ENCODE measurements at regions not wholly inside any gene's neighbourhood (a gene's known extent, or its start where the extent isn't known, plus 50 kb on each side); places are given as distances from the start of the nearest gene placed in this dataset.

- Histone ChIP-seq H3K27me3 (ENCODE audit: control insufficient read depth in 2 of 2, insufficient read depth in 2 of 2, low read length in 2 of 2) (0 out of 5 replicates have a peak, but pooled peaks cover 0 to 4% of the 10 kb centered on the region in 2 experiments), H3K9me3 (replicated peaks; ENCODE audit: control insufficient read depth, insufficient read depth, low read depth, low read length) (no peaks in the 10 kb centered on the region), H3K4me3 (no peak overlapping the region), H3K36me3 (ENCODE audit: control insufficient read depth, insufficient read depth, low read length) (no peaks in the 10 kb centered on the region), H3K27ac (ENCODE audit: extremely low read depth, low read depth, low read length) (no peak overlapping the region), H3K4me1 (replicated peaks in 1 of 2; ENCODE audit: control insufficient read depth in 2 of 2, insufficient read depth in 2 of 2, low read length in 2 of 2) (peaks cover 0 to 3% of the 10 kb centered on the region in 2 experiments; a peak in 1 of 5 replicates), H3K79me2 (ENCODE audit: control insufficient read depth, insufficient read depth, low read length) (no peaks in the 10 kb centered on the region), H3K9ac (ENCODE audit: insufficient read depth in 1 of 2, low read depth in 2 of 2, low read length in 2 of 2) (no peak overlapping the region), H3K4me2 (ENCODE audit: insufficient read depth, low read length) (no peak overlapping the region), H2AFZ (ENCODE audit: low read depth, low read length) (no peak overlapping the region), H4K20me1 (replicated peaks; ENCODE audit: control insufficient read depth, insufficient read depth, low read length) (no peaks in the 10 kb centered on the region), H3K9me1 (ENCODE audit: control insufficient read depth, insufficient read depth, low read length) (no peaks in the 10 kb centered on the region)
- DNase-seq (ENCODE audit: extremely low read depth in 1 of 4, low spot score in 3 of 4) (no peak), FAIRE-seq (no peak), ATAC-seq (no peak)
- BruUV-seq (replicated peaks), result no TSS peak
- 2% methylated on average over 5 of the region's 5 CpGs for WGBS (ENCODE audit: insufficient coverage, low coverage, missing lambda C conversion rate)
- intact Hi-C loops (cut with micrococcal nuclease), result loop anchor here (10.0 kb wide), 1 partner anchor 155 kb away; no protein-coding TSS in a partner anchor
- in situ Hi-C loops (cut with MboI), result loop anchor here (25.0 kb wide), 1 partner anchor 437 kb away; no protein-coding TSS in a partner anchor
- ChIA-PET CTCF (ENCODE audit: low intra/inter-chr PET ratio) (no interaction called here), POLR2A (interaction anchor here (1.1 kb wide), 1 partner anchor 13 kb away, joined by 3 read pairs; no protein-coding TSS in a partner anchor)
- TF ChIP-seq SP1 (CRISPR knock-in tag; IDR thresholded peaks at IDR 0.05) (no peak), RREB1 (CRISPR knock-in tag; IDR thresholded peaks at IDR 0.05) (no peak), ETV1 (tag; conservative IDR thresholded peaks at IDR 0.05; ENCODE audit: low read depth) (no peak), NR2C2 (CRISPR knock-in tag; IDR thresholded peaks at IDR 0.05) (no peak), NR2C2 (tag; IDR thresholded peaks at IDR 0.05) (no peak)
Observed at GRCh38 chr5:82799361-82800077, 277.7 kb downstream of the TMEM167A start.
